NT2/D1 (cell line): ENCODE measurements at regions not wholly inside any gene's neighbourhood (a gene's known extent, or its start where the extent isn't known, plus 50 kb on each side); places are given as distances from the start of the nearest gene placed in this dataset.

Source experiments
- SUZ12 ChIP-seq: IDR thresholded peaks from 2 replicates; pipeline ENCODE4 v1.6.1; 2011; ENCODE audit not compliant: insufficient read length, insufficient read depth; ENCODE audit errors: extremely low read depth
- YY1 ChIP-seq: IDR thresholded peaks from 2 replicates; pipeline ENCODE4 v1.6.1; 2011; ENCODE audit not compliant: insufficient read length, insufficient read depth
- ZNF274 ChIP-seq: IDR thresholded peaks from 2 replicates; pipeline ENCODE4 v1.6.1; 2011; ENCODE audit warnings: mild to moderate bottlenecking, low read depth, low read length

- TF ChIP-seq ZNF274 (no peak), YY1 (no peak), SUZ12 (no peak)
Observed at GRCh38 chr18:74019864-74020263, 127.8 kb downstream of the FBXO15 start.
